OCI-LY3 (cell line): ENCODE measurements at regions not wholly inside any gene's neighbourhood (a gene's known extent, or its start where the extent isn't known, plus 50 kb on each side); places are given as distances from the start of the nearest gene placed in this dataset.

Source experiments
- H2AFZ ChIP-seq: fragments of 200-600, 300-600 bp; shearing (Covaris generic); 2 replicates; pipeline ENCODE4 v1.6.0; 2014; ENCODE audit warnings: antibody characterized with exemption, low read depth, low read length
- H3K27ac ChIP-seq: fragments of 200-600, 300-600 bp; sonication (generic); 2 replicates; pipeline ENCODE4 v1.5.1; 2014; ENCODE audit warnings: mild to moderate bottlenecking, low read length, moderate library complexity, mixed read lengths
- H3K27me3 ChIP-seq: fragments of 200-600, 300-600 bp; sonication (generic); 2 replicates; pipeline ENCODE4 v1.6.1; 2014; ENCODE audit warnings: low read depth, low read length, mixed read lengths
- H3K36me3 ChIP-seq: fragments of 200-600, 300-600 bp; sonication (generic); replicated peaks from 2 replicates; pipeline ENCODE3; 2014; ENCODE audit warnings: low read depth, low read length, mixed read lengths
- H3K4me1 ChIP-seq: fragments of 300-600, 200-600 bp; sonication (generic); 2 replicates; pipeline ENCODE4 v1.6.1; 2014; ENCODE audit warnings: low read length, mixed read lengths
- H3K4me2 ChIP-seq: fragments of 200-600, 300-600 bp; sonication (generic); 2 replicates; pipeline ENCODE4 v1.6.1; 2014; ENCODE audit warnings: low read length, mixed read lengths
- H3K4me3 ChIP-seq: fragments of 300-600, 200-600 bp; sonication (generic); 2 replicates; pipeline ENCODE4 v1.5.1; 2014; ENCODE audit warnings: antibody characterized with exemption, mild to moderate bottlenecking, low read length, moderate library complexity
- H3K79me2 ChIP-seq: fragments of 300-600, 200-600 bp; shearing (Covaris generic); 2 replicates; pipeline ENCODE4 v1.6.1; 2014; ENCODE audit warnings: mild to moderate bottlenecking, low read length, mixed read lengths
- H3K9ac ChIP-seq: fragments of 300-600, 200-600 bp; shearing (Covaris generic); 2 replicates; pipeline ENCODE4 v1.6.0; 2014; ENCODE audit warnings: mild to moderate bottlenecking, low read length, moderate library complexity
- H3K9me3 ChIP-seq: fragments of 200-600, 300-600 bp; shearing (Covaris generic); 2 replicates; pipeline ENCODE4 v1.6.1; 2014; ENCODE audit warnings: low read length, mixed read lengths; ENCODE audit not compliant: insufficient read depth
- H4K20me1 ChIP-seq: fragments of 200-600, 300-600 bp; sonication (generic); 2 replicates; pipeline ENCODE4 v1.6.1; 2016; ENCODE audit warnings: low read length, mixed read lengths; ENCODE audit not compliant: insufficient read depth
- EZH2phosphoT487 ChIP-seq: fragments of 200-600 bp; shearing (Covaris generic); IDR thresholded peaks from 2 replicates; pipeline ENCODE4 v1.6.1; 2018; ENCODE audit warnings: antibody characterized with exemption, mixed run types, low read depth
- TF ChIP-seq, protein P1 (sequence below): fragments of 200-600, 300-600 bp; sonication (generic); IDR thresholded peaks from 2 replicates; pipeline ENCODE4 v1.5.1; 2014; ENCODE audit warnings: antibody characterized with exemption, low read length, low read depth

DNA sequence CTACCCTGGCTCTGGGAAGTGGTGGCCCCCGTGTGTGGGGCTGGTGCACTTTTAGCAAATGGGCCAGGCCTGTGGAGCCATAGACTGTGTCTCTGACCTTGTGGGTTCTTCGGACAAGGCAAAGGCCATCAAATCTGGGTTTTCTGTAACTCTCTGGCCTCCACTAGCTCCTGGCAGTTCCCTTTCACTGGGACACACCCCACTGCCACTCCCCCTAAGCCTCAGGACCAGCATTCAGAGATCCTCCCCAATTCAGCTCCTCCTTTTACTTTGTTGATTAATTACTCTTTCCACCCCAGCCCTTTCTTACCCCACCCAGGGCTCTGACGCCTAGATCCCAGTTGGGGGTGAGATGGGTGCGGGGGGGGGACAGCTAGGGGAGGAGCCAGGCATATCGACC, 53.9 kb upstream of the IRX3 start:
- Histone ChIP-seq H3K4me1 (no peaks in the 10 kb centered on the region), H4K20me1 (no peaks in the 10 kb centered on the region), H3K9me3 (no peaks in the 10 kb centered on the region), H3K27ac (no peak overlapping the region), H3K27me3 (0 out of 2 replicates have a peak, but pooled peaks cover 2% of the 10 kb centered on the region), H3K36me3 (no peaks in the 10 kb centered on the region), H3K9ac (no peak overlapping the region), H3K4me3 (no peak overlapping the region), H2AFZ (no peak overlapping the region), H3K79me2 (no peaks in the 10 kb centered on the region), H3K4me2 (no peak overlapping the region)
- TF ChIP-seq, protein P1, sequence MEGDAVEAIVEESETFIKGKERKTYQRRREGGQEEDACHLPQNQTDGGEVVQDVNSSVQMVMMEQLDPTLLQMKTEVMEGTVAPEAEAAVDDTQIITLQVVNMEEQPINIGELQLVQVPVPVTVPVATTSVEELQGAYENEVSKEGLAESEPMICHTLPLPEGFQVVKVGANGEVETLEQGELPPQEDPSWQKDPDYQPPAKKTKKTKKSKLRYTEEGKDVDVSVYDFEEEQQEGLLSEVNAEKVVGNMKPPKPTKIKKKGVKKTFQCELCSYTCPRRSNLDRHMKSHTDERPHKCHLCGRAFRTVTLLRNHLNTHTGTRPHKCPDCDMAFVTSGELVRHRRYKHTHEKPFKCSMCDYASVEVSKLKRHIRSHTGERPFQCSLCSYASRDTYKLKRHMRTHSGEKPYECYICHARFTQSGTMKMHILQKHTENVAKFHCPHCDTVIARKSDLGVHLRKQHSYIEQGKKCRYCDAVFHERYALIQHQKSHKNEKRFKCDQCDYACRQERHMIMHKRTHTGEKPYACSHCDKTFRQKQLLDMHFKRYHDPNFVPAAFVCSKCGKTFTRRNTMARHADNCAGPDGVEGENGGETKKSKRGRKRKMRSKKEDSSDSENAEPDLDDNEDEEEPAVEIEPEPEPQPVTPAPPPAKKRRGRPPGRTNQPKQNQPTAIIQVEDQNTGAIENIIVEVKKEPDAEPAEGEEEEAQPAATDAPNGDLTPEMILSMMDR, result no peak
- no peak for TF ChIP-seq EZH2phosphoT487

DNA sequence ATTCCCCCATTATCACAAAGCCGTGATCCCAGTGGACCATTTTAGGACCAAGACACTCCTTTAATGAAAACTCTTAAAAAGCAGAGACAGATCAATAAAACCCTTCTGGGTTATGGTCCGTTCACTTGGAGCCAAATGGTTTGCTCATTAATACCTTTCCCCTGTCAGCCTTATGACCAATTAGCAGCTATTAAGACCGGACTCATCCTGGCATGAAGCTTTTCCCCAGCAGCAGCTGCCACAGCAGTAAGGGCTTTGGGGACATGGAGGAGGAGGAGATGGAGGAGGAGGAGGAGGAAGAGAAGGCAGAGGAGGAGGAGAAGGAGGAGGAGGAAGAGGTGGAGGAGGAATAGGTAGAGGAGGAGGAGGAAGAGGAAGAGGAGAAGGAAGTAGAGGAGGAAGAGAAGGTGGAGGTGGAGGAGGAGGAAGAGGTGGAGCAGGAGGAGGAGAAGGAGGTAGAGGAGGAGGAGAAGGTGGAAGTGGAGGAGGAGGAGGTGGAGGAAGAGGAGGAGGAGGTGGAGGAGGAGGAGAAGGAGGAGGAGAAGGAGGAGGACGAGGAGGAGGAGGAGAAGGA, 50.1 kb upstream of the IRX3 start:
- no peak overlapping the region for H3K4me3 ChIP-seq
- H3K36me3 ChIP-seq, result no peaks in the 10 kb centered on the region
- H2AFZ ChIP-seq, result no peak overlapping the region
- no peaks in the 10 kb centered on the region for H4K20me1 ChIP-seq
- TF ChIP-seq, protein P1, result no peak
- TF ChIP-seq EZH2phosphoT487, result no peak
- no peak overlapping the region for H3K27ac ChIP-seq
- no peaks in the 10 kb centered on the region for H3K9me3 ChIP-seq
- 0 out of 2 replicates have a peak, but pooled peaks cover 2% of the 10 kb centered on the region for H3K27me3 ChIP-seq
- H3K79me2 ChIP-seq, result no peaks in the 10 kb centered on the region
- H3K4me1 ChIP-seq, result no peaks in the 10 kb centered on the region
- no peak overlapping the region for H3K4me2 ChIP-seq
- no peak overlapping the region for H3K9ac ChIP-seq
